Vagina (tissue), 2 donors: ENCODE measurements at regions not wholly inside any gene's neighbourhood (a gene's known extent, or its start where the extent isn't known, plus 50 kb on each side); places are given as distances from the start of the nearest gene placed in this dataset.

Source experiments
- DNase-seq, 2 donors: peaks; one replicate each; pipeline ENCODE4 v3.0.0-alpha.2; 2017; ENCODE audit errors: extremely low spot score in 2 of 2
- H3K27ac ChIP-seq: fragments of 200-600 bp; sonication (generic); one replicate; pipeline ENCODE4 v1.5.1; 2019
- H3K27me3 ChIP-seq: fragments of 200-600 bp; sonication (generic); one replicate; pipeline ENCODE4 v1.5.1; 2019
- H3K36me3 ChIP-seq, 2 donors: fragments of 200-600 bp; sonication (generic); one replicate each; pipeline ENCODE4 v1.5.1; 2017 to 2019
- H3K4me1 ChIP-seq: fragments of 200-600 bp; sonication (generic); one replicate; pipeline ENCODE4 v1.5.1; 2019
- H3K4me3 ChIP-seq, 2 donors: fragments of 200-600 bp; sonication (generic); 1 replicate in 1 of 2; 2 replicates in 1 of 2; pipeline ENCODE4 v1.5.1; 2016 to 2019
- H3K9me3 ChIP-seq: fragments of 200-600 bp; sonication (generic); one replicate; pipeline ENCODE4 v1.5.1; 2019
- CTCF ChIP-seq, 3 experiments: fragments of 450-650 bp in 2 of 3; fragments of 200-600 bp in 1 of 3; sonication (generic) in 1 of 3; IDR thresholded peaks; one replicate each; pipeline ENCODE4 v1.5.1; 2017 to 2019; ENCODE audit warnings: antibody characterized with exemption in 3 of 3, mild to moderate bottlenecking in 2 of 3, moderate library complexity in 2 of 3
- POLR2A ChIP-seq, 2 donors: fragments of 450-650 bp; IDR thresholded peaks; one replicate each; pipeline ENCODE4 v1.6.1; 2017; ENCODE audit warnings: antibody characterized with exemption in 2 of 2, mild to moderate bottlenecking in 2 of 2, moderate library complexity in 2 of 2
- POLR2AphosphoS5 ChIP-seq, 2 donors: sonication (generic); formaldehyde crosslinking; IDR thresholded peaks; one replicate each; pipeline ENCODE4 v1.9.0; 2017; ENCODE audit warnings: antibody characterized with exemption in 2 of 2, mild to moderate bottlenecking in 2 of 2, low read depth in 1 of 2; ENCODE audit not compliant: insufficient read depth in 1 of 2
- intact Hi-C: fragments of 100-400 bp; cut with DNase I; formaldehyde crosslinking; loops from one replicate; pipeline ENCODE4 v1.15.1; 2023

GRCh38 chr9:4424038-4424437 is 66.2 kb upstream of the SLC1A1 start:
- H3K27me3 ChIP-seq: no peaks in the 10 kb centered on the region
- H3K4me3 ChIP-seq: no peak overlapping the region
- intact Hi-C loops: no loop called here
- peaks cover 5% of the 10 kb centered on the region for H3K4me1 ChIP-seq
- peak overlapping the region; percentile 33 for H3K27ac ChIP-seq
- DNase-seq: no peak
- no peak for TF ChIP-seq POLR2AphosphoS5 (IDR thresholded peaks at IDR 0.05; ENCODE audit: insufficient read depth in 1 of 2, low read depth in 1 of 2)
- TF ChIP-seq CTCF (IDR thresholded peaks at IDR 0.05): no peak
- TF ChIP-seq POLR2A (IDR thresholded peaks at IDR 0.05): no peak
- H3K36me3 ChIP-seq: no peaks in the 10 kb centered on the region
- H3K9me3 ChIP-seq: no peaks in the 10 kb centered on the region

- H3K4me1 ChIP-seq: peaks cover 5% of the 10 kb centered on the region
- no peaks in the 10 kb centered on the region for H3K27me3 ChIP-seq
- H3K36me3 ChIP-seq: no peaks in the 10 kb centered on the region
- intact Hi-C loops: no loop called here
- no peak for DNase-seq
- H3K27ac ChIP-seq: no peak overlapping the region
- H3K9me3 ChIP-seq: no peaks in the 10 kb centered on the region
- no peak overlapping the region for H3K4me3 ChIP-seq
- no peak for TF ChIP-seq POLR2AphosphoS5 (IDR thresholded peaks at IDR 0.05; ENCODE audit: insufficient read depth in 1 of 2, low read depth in 1 of 2)
- no peak for TF ChIP-seq POLR2A (IDR thresholded peaks at IDR 0.05)
- TF ChIP-seq CTCF (IDR thresholded peaks at IDR 0.05): no peak
Measured at GRCh38 chr9:4423207-4423610, 67.1 kb upstream of the SLC1A1 start.

- Histone ChIP-seq H3K4me1 (peaks cover 5% of the 10 kb centered on the region), H3K4me3 (no peak overlapping the region), H3K9me3 (no peaks in the 10 kb centered on the region), H3K27me3 (no peaks in the 10 kb centered on the region), H3K27ac (no peak overlapping the region), H3K36me3 (no peaks in the 10 kb centered on the region)
- intact Hi-C loops: no loop called here
- DNase-seq: no peak
- TF ChIP-seq POLR2AphosphoS5 (IDR thresholded peaks at IDR 0.05; ENCODE audit: insufficient read depth in 1 of 2, low read depth in 1 of 2) (no peak), CTCF (IDR thresholded peaks at IDR 0.05) (no peak), POLR2A (IDR thresholded peaks at IDR 0.05) (no peak)
Measured at GRCh38 chr9:4422495-4422894, 67.8 kb upstream of the SLC1A1 start.

- Histone ChIP-seq H3K4me3 (no peak overlapping the region), H3K36me3 (no peaks in the 10 kb centered on the region), H3K27me3 (no peaks in the 10 kb centered on the region), H3K9me3 (no peaks in the 10 kb centered on the region), H3K4me1 (peaks cover 5% of the 10 kb centered on the region), H3K27ac (no peak overlapping the region)
- DNase-seq: no peak
- TF ChIP-seq POLR2AphosphoS5 (IDR thresholded peaks at IDR 0.05; ENCODE audit: insufficient read depth in 1 of 2, low read depth in 1 of 2): no peak
- TF ChIP-seq POLR2A (IDR thresholded peaks at IDR 0.05): no peak
- TF ChIP-seq CTCF (IDR thresholded peaks at IDR 0.05): no peak
- intact Hi-C loops: no loop called here
Measured at GRCh38 chr9:4421847-4422246, 68.4 kb upstream of the SLC1A1 start.

- intact Hi-C loops: no loop called here
- peaks cover 5% of the 10 kb centered on the region for H3K4me1 ChIP-seq
- DNase-seq: no peak
- no peak overlapping the region for H3K27ac ChIP-seq
- H3K36me3 ChIP-seq: no peaks in the 10 kb centered on the region
- no peak overlapping the region for H3K4me3 ChIP-seq
- H3K9me3 ChIP-seq: no peaks in the 10 kb centered on the region
- TF ChIP-seq CTCF (IDR thresholded peaks at IDR 0.05) (no peak), POLR2AphosphoS5 (IDR thresholded peaks at IDR 0.05; ENCODE audit: insufficient read depth in 1 of 2, low read depth in 1 of 2) (no peak), POLR2A (IDR thresholded peaks at IDR 0.05) (no peak)
- H3K27me3 ChIP-seq: no peaks in the 10 kb centered on the region
Measured at GRCh38 chr9:4420351-4420750, 69.9 kb upstream of the SLC1A1 start.
